RWPE2 (cell line): ENCODE measurements at regions not wholly inside any gene's neighbourhood (a gene's known extent, or its start where the extent isn't known, plus 50 kb on each side); places are given as distances from the start of the nearest gene placed in this dataset.
A peak's percentile ranks its signal among the peaks of the same experiment; 100 is the strongest.
"Not testable (repeated sequence)": the region's sequence is repeated elsewhere in the genome, so short reads cannot be mapped to it uniquely, and the experiment has no call there.

Experiments used
- ATAC-seq: fragments of 200-7000 bp; cut with Tn5 transposase; 3 replicates; pipeline ENCODE4 v1.9.1; 2021; ENCODE audit warnings: low read depth
- DNase-seq: peaks from one replicate; pipeline ENCODE4 v3.0.0-alpha.2; 2020; ENCODE audit warnings: low spot score
- H3K27ac ChIP-seq: fragments of 450-650 bp; 2 replicates; pipeline ENCODE4 v1.5.1; 2017; ENCODE audit warnings: mild to moderate bottlenecking; ENCODE audit not compliant: poor library complexity, severe bottlenecking
- H3K27me3 ChIP-seq: fragments of 250-450 bp; sonication (Bioruptor Pico); 2 replicates; pipeline ENCODE4 v1.5.1; 2021; ENCODE audit warnings: mild to moderate bottlenecking, moderate library complexity; ENCODE audit not compliant: insufficient read depth, poor library complexity, severe bottlenecking
- H3K36me3 ChIP-seq: fragments of 250-450 bp; sonication (Bioruptor Pico); 2 replicates; pipeline ENCODE4 v1.5.1; 2020; ENCODE audit warnings: low read depth, mild to moderate bottlenecking, moderate library complexity
- H3K4me1 ChIP-seq: fragments of 250-450 bp; sonication (Bioruptor Pico); 2 replicates; pipeline ENCODE4 v1.5.1; 2021; ENCODE audit warnings: mild to moderate bottlenecking, moderate library complexity; ENCODE audit not compliant: insufficient read depth, poor library complexity, severe bottlenecking
- H3K4me3 ChIP-seq: fragments of 250-450 bp; sonication (Bioruptor Pico); 2 replicates; pipeline ENCODE4 v1.5.1; 2021; ENCODE audit warnings: mild to moderate bottlenecking, moderate library complexity; ENCODE audit not compliant: severe bottlenecking
- H3K9me3 ChIP-seq: fragments of 250-450 bp; sonication (Bioruptor Pico); 2 replicates; pipeline ENCODE4 v1.5.1; 2021; ENCODE audit warnings: mild to moderate bottlenecking, moderate library complexity; ENCODE audit not compliant: severe bottlenecking
- CTCF ChIP-seq: fragments of 450-650 bp; IDR thresholded peaks from one replicate; pipeline ENCODE4 v1.5.1; 2017; ENCODE audit warnings: mild to moderate bottlenecking, moderate library complexity; ENCODE audit not compliant: poor library complexity, severe bottlenecking

- no peak for DNase-seq
- no peak for TF ChIP-seq CTCF
Observed at GRCh38 chr2:75375646-75376582, 176.6 kb upstream of the TACR1 start.

GRCh38 chr2:75374414-75374957 is 175.2 kb upstream of the TACR1 start:
- not testable (repeated sequence) for H3K27me3 ChIP-seq, ATAC-seq, H3K36me3 ChIP-seq, H3K9me3 ChIP-seq, H3K4me3 ChIP-seq, H3K27ac ChIP-seq, H3K4me1 ChIP-seq, DNase-seq

More at GRCh38 chr2:75375646-75376582, 176.6 kb upstream of the TACR1 start:
- no peaks in the 10 kb centered on the region for H3K4me1 ChIP-seq
- H3K27ac ChIP-seq = no peak overlapping the region
- no peak overlapping the region for H3K4me3 ChIP-seq
- H3K27me3 ChIP-seq = no peaks in the 10 kb centered on the region
- H3K36me3 ChIP-seq = no peaks in the 10 kb centered on the region
- ATAC-seq = peak; percentile 41; the same call in 1 of the 3 replicates
- no peaks in the 10 kb centered on the region for H3K9me3 ChIP-seq

- H3K27ac ChIP-seq = no peak overlapping the region
- H3K27me3 ChIP-seq = no peaks in the 10 kb centered on the region
- H3K4me3 ChIP-seq = no peak overlapping the region
- H3K4me1 ChIP-seq = no peaks in the 10 kb centered on the region
- H3K9me3 ChIP-seq = no peaks in the 10 kb centered on the region
- H3K36me3 ChIP-seq = no peaks in the 10 kb centered on the region
- DNase-seq (no peak), ATAC-seq (no peak)
- no peak for TF ChIP-seq CTCF
Observed at GRCh38 chr2:75367401-75367800, 168.1 kb upstream of the TACR1 start.

GRCh38 chr2:75361486-75361885 is 162.2 kb upstream of the TACR1 start:
- no peak for DNase-seq
- no peak for ATAC-seq
- H3K27ac ChIP-seq = no peak overlapping the region
- H3K36me3 ChIP-seq = no peaks in the 10 kb centered on the region
- H3K9me3 ChIP-seq = no peaks in the 10 kb centered on the region
- H3K4me3 ChIP-seq = no peak overlapping the region
- no peaks in the 10 kb centered on the region for H3K4me1 ChIP-seq
- TF ChIP-seq CTCF = no peak
- H3K27me3 ChIP-seq = no peaks in the 10 kb centered on the region

- DNase-seq (no peak), ATAC-seq (no peak)
- TF ChIP-seq CTCF = no peak
- no peak overlapping the region for H3K27ac ChIP-seq
- no peaks in the 10 kb centered on the region for H3K36me3 ChIP-seq
- no peaks in the 10 kb centered on the region for H3K4me1 ChIP-seq
- H3K4me3 ChIP-seq = no peak overlapping the region
- H3K9me3 ChIP-seq = no peaks in the 10 kb centered on the region
- H3K27me3 ChIP-seq = no peaks in the 10 kb centered on the region
Observed at GRCh38 chr2:75360945-75361344, 161.6 kb upstream of the TACR1 start.
